GM23338 (cell line): ENCODE measurements at regions not wholly inside any gene's neighbourhood (a gene's known extent, or its start where the extent isn't known, plus 50 kb on each side); places are given as distances from the start of the nearest gene placed in this dataset.

Source experiments
- ATAC-seq: fragments of 200-7000 bp; cut with Tn5 transposase; 3 replicates; pipeline ENCODE4 v1.9.1; 2020
- DNase-seq: peaks from one replicate; pipeline ENCODE4 v3.0.0-alpha.2; 2015; ENCODE audit warnings: low spot score
- H2AFZ ChIP-seq: fragments of 200-600 bp; sonication (generic); 2 replicates; pipeline ENCODE4 v1.8.0; 2016; ENCODE audit warnings: antibody characterized with exemption, mild to moderate bottlenecking, moderate library complexity
- H3F3A ChIP-seq: fragments of 200-600 bp; sonication (generic); replicated peaks from 2 replicates; pipeline ENCODE4 v1.8.0; 2017; ENCODE audit warnings: antibody characterized with exemption, mixed run types, low read depth
- H3K27ac ChIP-seq: fragments of 200-600 bp; sonication (generic); 2 replicates; pipeline ENCODE4 v1.6.1; 2016; ENCODE audit warnings: low read depth
- H3K27me3 ChIP-seq: fragments of 200-600 bp; sonication (generic); 2 replicates; pipeline ENCODE4 v1.8.0; 2016; ENCODE audit warnings: mild to moderate bottlenecking, mixed run types, moderate library complexity; ENCODE audit not compliant: insufficient read depth
- H3K36me3 ChIP-seq: fragments of 200-600 bp; sonication (generic); 2 replicates; pipeline ENCODE4 v1.8.0; 2016; ENCODE audit warnings: mild to moderate bottlenecking; ENCODE audit not compliant: insufficient read depth
- H3K4me1 ChIP-seq: fragments of 200-600 bp; sonication (generic); 2 replicates; pipeline ENCODE4 v1.8.0; 2016; ENCODE audit warnings: mild to moderate bottlenecking, moderate library complexity; ENCODE audit not compliant: insufficient read depth
- H3K4me2 ChIP-seq: fragments of 200-600 bp; sonication (generic); 2 replicates; pipeline ENCODE4 v1.7.1; 2017; ENCODE audit warnings: mixed run types
- H3K4me3 ChIP-seq: fragments of 200-600 bp; sonication (generic); 2 replicates; pipeline ENCODE4 v1.6.1; 2016; ENCODE audit warnings: mixed run types
- H3K79me2 ChIP-seq: fragments of 200-600 bp; sonication (generic); replicated peaks from 2 replicates; pipeline ENCODE4 v1.8.0; 2017; ENCODE audit warnings: mild to moderate bottlenecking; ENCODE audit not compliant: insufficient read depth
- H3K9me2 ChIP-seq: fragments of 200-600 bp; sonication (generic); 2 replicates; pipeline ENCODE4 v1.8.0; 2017; ENCODE audit not compliant: insufficient read depth
- H4K20me1 ChIP-seq: fragments of 200-600 bp; sonication (generic); replicated peaks from 2 replicates; pipeline ENCODE4 v1.8.0; 2017; ENCODE audit warnings: mild to moderate bottlenecking; ENCODE audit not compliant: insufficient read depth
- H3K27ac Mint-ChIP-seq: 2 replicates; pipeline ENCODE4 v1.8.0; 2020; ENCODE audit warnings: inconsistent platforms, mild to moderate bottlenecking, moderate library complexity, mixed read lengths
- H3K27me3 Mint-ChIP-seq: 3 replicates; pipeline ENCODE4 v1.8.0; 2022; ENCODE audit warnings: low read depth, mild to moderate bottlenecking, moderate library complexity, mixed read lengths, inconsistent platforms; ENCODE audit not compliant: insufficient read depth, poor library complexity
- H3K36me3 Mint-ChIP-seq: 3 replicates; pipeline ENCODE4 v1.8.0; 2021; ENCODE audit warnings: low read depth, mild to moderate bottlenecking, inconsistent platforms, moderate library complexity, mixed read lengths
- H3K4me1 Mint-ChIP-seq: 3 replicates; pipeline ENCODE4 v1.8.0; 2020; ENCODE audit warnings: mild to moderate bottlenecking, inconsistent platforms, mixed read lengths
- H3K4me3 Mint-ChIP-seq: 3 replicates; pipeline ENCODE4 v1.8.0; 2021; ENCODE audit warnings: moderate library complexity, mild to moderate bottlenecking, inconsistent platforms, mixed read lengths
- H3K9me3 Mint-ChIP-seq: 3 replicates; pipeline ENCODE4 v1.8.0; 2020; ENCODE audit warnings: moderate library complexity, mild to moderate bottlenecking, inconsistent platforms, mixed read lengths
- CTCF ChIP-seq, 2 experiments: fragments of 200-600 bp in 1 of 2; sonication (generic) in 1 of 2; conservative IDR thresholded peaks; 2 replicates each; pipeline versions ENCODE4 v1.5.1 to v1.6.1; 2016 to 2017; ENCODE audit warnings: antibody characterized with exemption in 2 of 2, low read depth in 2 of 2, mild to moderate bottlenecking in 2 of 2, moderate library complexity in 1 of 2
- ETS1 ChIP-seq: IDR thresholded peaks from 2 replicates; pipeline ENCODE4 v1.6.1; 2016; ENCODE audit warnings: antibody characterized with exemption
- JUNB ChIP-seq: IDR thresholded peaks from one replicate; pipeline ENCODE4 v1.6.1; 2016; ENCODE audit warnings: antibody characterized with exemption; ENCODE audit not compliant: unreplicated experiment
- NANOG ChIP-seq: IDR thresholded peaks from 2 replicates; pipeline ENCODE4 v1.6.1; 2016; ENCODE audit warnings: antibody characterized with exemption, borderline replicate concordance
- POLR2AphosphoS5 ChIP-seq: IDR thresholded peaks from 2 replicates; pipeline ENCODE4 v1.6.1; 2016; ENCODE audit warnings: antibody characterized with exemption, low read depth
- REST ChIP-seq: IDR thresholded peaks from one replicate; pipeline ENCODE4 v1.6.1; 2018; ENCODE audit warnings: antibody characterized with exemption; ENCODE audit not compliant: unreplicated experiment
- STAT1 ChIP-seq: IDR thresholded peaks from one replicate; pipeline ENCODE4 v1.6.1; 2016; ENCODE audit warnings: antibody characterized with exemption; ENCODE audit not compliant: unreplicated experiment
- ZNF114 ChIP-seq: fragments of 250-450 bp; sonication (Bioruptor Pico); IDR thresholded peaks from 2 replicates; pipeline ENCODE4 v1.5.0; 2020; ENCODE audit warnings: mild to moderate bottlenecking, moderate library complexity

- Histone ChIP-seq H3K79me2 (no peaks in the 10 kb centered on the region), H2AFZ (no peak overlapping the region), H3K27ac (no peak overlapping the region), H3K27me3 (no peaks in the 10 kb centered on the region), H3K9me2 (no peaks in the 10 kb centered on the region), H4K20me1 (no peaks in the 10 kb centered on the region), H3F3A (no peaks in the 10 kb centered on the region), H3K4me1 (no peaks in the 10 kb centered on the region), H3K36me3 (no peaks in the 10 kb centered on the region), H3K4me3 (no peak overlapping the region), H3K4me2 (no peak overlapping the region)
- no peak for ATAC-seq
- Mint-ChIP-seq H3K9me3 (peaks cover 6% of the 10 kb centered on the region), H3K4me3 (no peak overlapping the region), H3K27ac (no peak overlapping the region), H3K36me3 (no peaks in the 10 kb centered on the region; the same call in 1 of the 3 replicates), H3K27me3 (no peaks in the 10 kb centered on the region), H3K4me1 (no peaks in the 10 kb centered on the region)
- DNase-seq = no peak
- TF ChIP-seq NANOG (no peak), REST (no peak)
Measured at GRCh38 chr12:91502208-91502607, 319.6 kb upstream of the DCN start.

- DNase-seq (no peak), ATAC-seq (no peak)
- Histone ChIP-seq H3K4me2 (no peak overlapping the region), H3K27ac (no peak overlapping the region), H3K27me3 (no peaks in the 10 kb centered on the region), H4K20me1 (no peaks in the 10 kb centered on the region), H3K36me3 (no peaks in the 10 kb centered on the region), H2AFZ (no peak overlapping the region), H3K4me3 (no peak overlapping the region), H3K4me1 (no peaks in the 10 kb centered on the region), H3F3A (no peaks in the 10 kb centered on the region), H3K79me2 (no peaks in the 10 kb centered on the region), H3K9me2 (no peaks in the 10 kb centered on the region)
- TF ChIP-seq ETS1 = no peak
- TF ChIP-seq CTCF (conservative IDR thresholded peaks at IDR 0.05; ENCODE audit: low read depth in 2 of 2) = no peak
- TF ChIP-seq ZNF114 (CRISPR knock-in tag) = no peak
- no peak for TF ChIP-seq STAT1
- TF ChIP-seq POLR2AphosphoS5 = no peak
- no peak for TF ChIP-seq JUNB
- no peak for TF ChIP-seq REST
- Mint-ChIP-seq H3K36me3 (no peaks in the 10 kb centered on the region; the same call in 2 of the 3 replicates), H3K4me3 (no peak overlapping the region), H3K27ac (no peak overlapping the region), H3K27me3 (no peaks in the 10 kb centered on the region), H3K4me1 (0 out of 3 replicates have a peak, but pooled peaks cover 2% of the 10 kb centered on the region), H3K9me3 (peaks cover 3% of the 10 kb centered on the region; the same call in 2 of the 3 replicates)
Measured at GRCh38 chr12:91496337-91496736, 313.7 kb upstream of the DCN start.
